Psoas muscle (tissue), 7 donors: ENCODE measurements at regions not wholly inside any gene's neighbourhood (a gene's known extent, or its start where the extent isn't known, plus 50 kb on each side); places are given as distances from the start of the nearest gene placed in this dataset.

Experiments
- ATAC-seq, 4 donors: fragments of 200-7000 bp; cut with Tn5 transposase; one replicate each; pipeline ENCODE4 v1.9.1; 2020; ENCODE audit warnings: moderate library complexity in 3 of 4, mild to moderate bottlenecking in 2 of 4
- DNase-seq, 2 donors: peaks; one replicate each; pipeline ENCODE4 v3.0.0-alpha.2; 2020
- H3K27ac ChIP-seq: fragments of 200-600 bp; one replicate; pipeline ENCODE4 v1.8.0; 2022
- H3K27me3 ChIP-seq, 3 donors: fragments of 200-600 bp in 1 of 3; one replicate each; pipeline versions ENCODE4 v1.6.1 to v1.8.0; 2013 to 2022; ENCODE audit warnings: low read length in 2 of 3, mild to moderate bottlenecking in 2 of 3, moderate library complexity in 1 of 3; ENCODE audit not compliant: insufficient read depth in 3 of 3
- H3K36me3 ChIP-seq, 2 donors: fragments of 200-600 bp in 1 of 2; one replicate each; pipeline versions ENCODE4 v1.6.1 to v1.8.0; 2013 to 2022; ENCODE audit warnings: low read depth in 1 of 2, mild to moderate bottlenecking in 1 of 2, moderate library complexity in 1 of 2; ENCODE audit not compliant: insufficient read depth in 1 of 2
- H3K4me1 ChIP-seq: fragments of 200-600 bp; one replicate; pipeline ENCODE4 v1.8.0; 2022
- H3K4me3 ChIP-seq: fragments of 200-600 bp; one replicate; pipeline ENCODE4 v1.8.0; 2022; ENCODE audit warnings: mild to moderate bottlenecking
- H3K9me3 ChIP-seq: fragments of 200-600 bp; one replicate; pipeline ENCODE4 v1.8.0; 2022
- WGBS, 3 donors: extraction: QIAGEN DNeasy Blood & Tissue Kit; methylation state at CpG; one replicate each; pipeline versions ENCODE4 v1.1.6 to v1.1.7; 2013; 5-methylcytosine and 5-hydroxymethylcytosine counted together
- intact Hi-C, 2 donors: fragments of 100-400 bp; cut with DNase I; formaldehyde crosslinking; loops; one replicate each; pipeline versions ENCODE4 v1.11.0 to v1.14.2; 2022
- TF ChIP-seq, protein P1 (sequence below): fragments of 200-600 bp; IDR thresholded peaks from one replicate; pipeline ENCODE4 v1.8.0; 2022; ENCODE audit warnings: antibody characterized with exemption
- donor health status: healthy with polysubstance abuse.
- donor health status: DM: no; HTN: no; CAD: no; lungs with moderate emphysema.
- donor health status: Bipolar disorder and iron deficiency.
- donor health status: healthy.
- donor health status: DM: yes; HTN: yes; CAD: no.
- donor health status: DM: no; HTN: no; CAD: no.
- donor health status: DM: yes; HTN: yes; CAD: no.

DNA sequence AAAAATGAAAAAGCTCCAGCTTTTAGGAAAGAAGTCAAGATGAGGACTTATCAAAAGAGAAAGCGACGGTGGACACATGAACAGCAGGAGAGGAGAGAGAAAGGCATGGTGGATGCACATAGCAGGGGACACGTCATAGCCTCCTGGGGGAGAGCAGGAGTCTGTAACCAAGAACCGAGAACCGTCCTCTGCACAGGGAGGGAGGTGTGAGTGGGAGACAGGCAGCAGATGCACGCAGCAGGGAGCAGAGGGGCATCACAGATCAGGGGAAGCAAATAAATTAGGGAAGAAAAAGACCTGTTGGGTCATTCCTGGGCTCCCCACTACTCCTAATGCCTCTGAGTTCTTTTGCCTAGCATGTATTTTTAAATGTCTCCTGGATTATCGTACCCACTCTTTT lies 138.1 kb upstream of the RMST start:
- H3K27ac ChIP-seq, result no peak overlapping the region
- no peaks in the 10 kb centered on the region for H3K36me3 ChIP-seq
- TF ChIP-seq, protein P1, sequence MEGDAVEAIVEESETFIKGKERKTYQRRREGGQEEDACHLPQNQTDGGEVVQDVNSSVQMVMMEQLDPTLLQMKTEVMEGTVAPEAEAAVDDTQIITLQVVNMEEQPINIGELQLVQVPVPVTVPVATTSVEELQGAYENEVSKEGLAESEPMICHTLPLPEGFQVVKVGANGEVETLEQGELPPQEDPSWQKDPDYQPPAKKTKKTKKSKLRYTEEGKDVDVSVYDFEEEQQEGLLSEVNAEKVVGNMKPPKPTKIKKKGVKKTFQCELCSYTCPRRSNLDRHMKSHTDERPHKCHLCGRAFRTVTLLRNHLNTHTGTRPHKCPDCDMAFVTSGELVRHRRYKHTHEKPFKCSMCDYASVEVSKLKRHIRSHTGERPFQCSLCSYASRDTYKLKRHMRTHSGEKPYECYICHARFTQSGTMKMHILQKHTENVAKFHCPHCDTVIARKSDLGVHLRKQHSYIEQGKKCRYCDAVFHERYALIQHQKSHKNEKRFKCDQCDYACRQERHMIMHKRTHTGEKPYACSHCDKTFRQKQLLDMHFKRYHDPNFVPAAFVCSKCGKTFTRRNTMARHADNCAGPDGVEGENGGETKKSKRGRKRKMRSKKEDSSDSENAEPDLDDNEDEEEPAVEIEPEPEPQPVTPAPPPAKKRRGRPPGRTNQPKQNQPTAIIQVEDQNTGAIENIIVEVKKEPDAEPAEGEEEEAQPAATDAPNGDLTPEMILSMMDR, result no peak
- no peak for ATAC-seq
- intact Hi-C loops, result no loop called here
- no peaks in the 10 kb centered on the region for H3K4me1 ChIP-seq
- H3K4me3 ChIP-seq, result no peak overlapping the region
- 52 to 53% (median 53%) methylated on average over 7 of the region's 7 CpGs for WGBS, 3 donors
- H3K9me3 ChIP-seq, result no peaks in the 10 kb centered on the region
- no peaks in the 10 kb centered on the region for H3K27me3 ChIP-seq
- DNase-seq, result no peak

GRCh38 chr12:97335115-97335514 lies 127.5 kb upstream of the RMST start:
- DNase-seq (no peak), ATAC-seq (no peak)
- intact Hi-C loops, result no loop called here
- H3K9me3 ChIP-seq, result no peaks in the 10 kb centered on the region
- no peak overlapping the region for H3K4me3 ChIP-seq
- 37 to 60% (median 51%) methylated on average over 4 of the region's 4 CpGs for WGBS, 3 donors
- H3K27me3 ChIP-seq, result no peaks in the 10 kb centered on the region
- no peaks in the 10 kb centered on the region for H3K4me1 ChIP-seq
- H3K36me3 ChIP-seq, result no peaks in the 10 kb centered on the region
- no peak overlapping the region for H3K27ac ChIP-seq
- TF ChIP-seq, protein P1, result no peak

DNA sequence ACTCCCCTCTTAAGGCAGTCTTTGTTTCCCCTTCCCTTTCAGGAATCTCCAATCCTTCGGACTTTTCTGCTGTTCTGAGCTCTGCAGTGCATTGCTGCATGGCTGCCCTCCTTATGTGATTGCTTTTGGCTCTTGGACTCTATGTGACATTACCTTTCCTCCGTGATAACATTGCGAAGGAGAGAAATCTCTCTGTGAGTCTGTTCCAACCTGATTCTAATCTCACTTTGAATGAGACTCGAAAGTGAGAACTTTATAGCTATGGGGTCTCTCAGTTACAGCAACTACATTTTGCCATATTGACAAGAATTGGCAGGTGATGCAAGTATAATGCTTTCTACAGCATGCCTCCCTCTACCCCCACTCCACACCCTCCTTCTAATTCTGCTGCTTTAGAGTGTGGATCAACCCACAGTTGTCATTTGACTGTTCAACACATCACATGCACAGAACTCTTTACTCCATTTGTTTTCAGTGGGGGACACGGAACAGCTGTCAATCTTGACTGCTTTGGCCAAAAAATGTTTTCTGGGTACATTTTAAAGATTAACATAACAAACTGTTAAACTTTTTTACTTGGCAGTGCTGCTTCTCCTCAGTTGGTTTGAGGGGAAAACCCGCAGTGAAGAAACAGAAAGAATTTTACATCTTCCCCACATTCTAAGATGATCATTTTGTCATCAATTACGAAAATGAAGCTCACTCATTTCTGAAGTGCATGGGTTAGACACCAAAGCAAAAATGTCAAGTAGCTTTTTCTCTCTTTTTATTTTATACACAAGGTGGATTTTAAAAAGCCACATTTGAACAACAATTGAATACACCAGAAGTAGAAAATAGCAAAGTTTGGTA lies 125.5 kb upstream of the RMST start:
- DNase-seq (no peak), ATAC-seq (no peak)
- H3K27me3 ChIP-seq, result no peaks in the 10 kb centered on the region
- no peaks in the 10 kb centered on the region for H3K4me1 ChIP-seq
- no peak overlapping the region for H3K4me3 ChIP-seq
- no peaks in the 10 kb centered on the region for H3K9me3 ChIP-seq
- intact Hi-C loops, result no loop called here
- H3K27ac ChIP-seq, result no peak overlapping the region
- no peaks in the 10 kb centered on the region for H3K36me3 ChIP-seq
- 59 to 69% (median 62%) methylated on average over 7 of the region's 7 CpGs for WGBS, 3 donors
- TF ChIP-seq, protein P1, result no peak

DNA sequence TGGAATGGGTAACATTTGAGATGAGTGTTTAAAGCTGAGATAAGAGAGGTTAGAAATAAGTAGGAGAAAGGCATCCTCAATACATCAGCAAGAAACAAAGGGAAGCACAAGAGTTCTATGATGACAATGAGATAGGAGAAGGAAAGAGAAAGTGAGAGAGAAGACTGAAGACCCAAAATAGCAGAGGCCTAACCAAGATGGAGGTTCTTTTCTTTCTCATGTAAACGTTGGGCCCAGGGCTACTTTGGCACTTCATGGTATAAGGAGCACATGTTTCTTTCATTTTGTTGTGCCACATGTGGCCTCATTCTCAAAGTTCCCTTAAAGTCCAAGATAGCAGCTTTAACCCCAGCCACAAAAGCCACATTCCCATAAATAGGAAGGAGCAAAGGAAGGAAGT lies 120.5 kb upstream of the RMST start:
- no peaks in the 10 kb centered on the region for H3K9me3 ChIP-seq
- H3K4me1 ChIP-seq, result no peaks in the 10 kb centered on the region
- no peak overlapping the region for H3K27ac ChIP-seq
- 19 to 50% (median 42%) methylated on average over 1 of the region's 1 CpG for WGBS, 3 donors
- DNase-seq, result no peak
- intact Hi-C loops, result no loop called here
- H3K36me3 ChIP-seq, result no peaks in the 10 kb centered on the region
- TF ChIP-seq, protein P1, result no peak
- H3K27me3 ChIP-seq, result no peaks in the 10 kb centered on the region
- ATAC-seq, result no peak
- H3K4me3 ChIP-seq, result no peak overlapping the region

DNA sequence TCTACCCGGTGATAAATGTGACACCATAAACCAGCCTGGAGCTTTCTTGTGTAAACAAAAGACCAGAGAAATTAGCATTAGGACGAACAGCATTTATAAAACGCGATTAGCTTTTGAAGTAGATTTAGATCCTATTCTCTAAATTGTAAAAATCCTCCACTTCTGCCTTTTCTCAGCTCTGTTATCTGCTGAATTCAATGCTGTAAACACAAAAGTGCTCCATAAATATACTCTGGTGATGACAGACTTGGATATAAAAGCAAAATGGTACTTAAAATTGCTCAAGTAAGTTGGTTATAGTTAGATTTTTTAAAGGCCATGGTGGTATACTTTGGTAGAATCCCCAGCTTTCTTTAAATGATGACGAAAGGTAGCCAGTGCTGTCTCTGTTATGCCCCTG lies 114.6 kb upstream of the RMST start:
- Histone ChIP-seq H3K4me3 (no peak overlapping the region), H3K27ac (no peak overlapping the region), H3K4me1 (no peaks in the 10 kb centered on the region), H3K36me3 (no peaks in the 10 kb centered on the region), H3K9me3 (no peaks in the 10 kb centered on the region), H3K27me3 (no peaks in the 10 kb centered on the region)
- ATAC-seq (no peak), DNase-seq (no peak)
- TF ChIP-seq, protein P1, result no peak
- 72 to 75% (median 73%) methylated on average over 5 of the region's 5 CpGs for WGBS, 3 donors
- intact Hi-C loops, result no loop called here
